ENCODE measurements at regions not wholly inside any gene's neighbourhood (a gene's known extent, or its start where the extent isn't known, plus 50 kb on each side); places are given as distances from the start of the nearest gene placed in this dataset.

DNA sequence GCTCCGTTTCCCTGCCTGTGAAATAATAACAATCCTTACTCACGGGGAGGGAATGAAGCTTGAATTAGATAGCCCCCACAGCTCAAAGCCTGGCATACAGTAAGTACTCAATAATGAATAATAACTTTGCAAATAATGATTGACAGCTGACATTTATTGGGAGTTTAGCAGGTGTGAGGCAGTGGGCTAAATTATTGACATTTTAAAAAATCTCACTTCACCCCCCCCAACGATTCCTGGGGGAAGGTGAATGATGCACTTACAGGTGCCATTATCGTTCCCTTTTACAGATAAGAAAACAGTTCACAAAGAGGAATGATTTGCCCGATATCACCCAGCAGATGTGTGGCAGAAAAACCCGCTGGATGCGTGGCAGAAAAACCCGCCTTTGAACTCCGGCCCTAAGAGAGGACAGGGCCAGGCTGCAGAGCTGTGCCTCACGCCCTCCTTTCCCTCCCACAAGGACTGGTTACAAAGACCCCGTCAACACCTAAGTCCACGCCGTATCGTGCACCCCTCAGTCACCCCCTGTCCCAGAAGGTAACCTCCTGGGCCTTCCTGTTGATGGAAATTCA lies 114.2 kb upstream of the PTPN1 start:
- no peak for DNase-seq

DNA sequence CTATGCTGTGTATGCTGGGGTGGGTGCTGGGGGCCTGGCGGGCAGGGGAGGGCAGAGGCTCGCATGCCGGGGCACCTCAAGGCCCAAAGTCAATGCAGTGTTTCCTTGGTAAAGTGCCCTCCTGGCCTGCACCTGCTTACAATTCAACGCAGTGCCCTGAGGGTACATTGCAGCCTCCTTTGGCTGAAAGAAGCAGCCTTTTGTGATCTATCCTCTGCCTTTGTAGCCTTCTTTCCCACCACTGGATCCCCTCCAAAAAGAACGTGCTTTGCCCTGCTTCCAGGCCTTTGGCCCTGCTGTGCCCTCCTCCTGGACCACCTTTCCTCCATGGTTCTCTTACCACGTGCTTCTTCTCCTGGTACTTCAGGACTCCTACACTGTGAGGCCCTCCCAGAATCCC lies 113.6 kb upstream of the PTPN1 start:
- DNase-seq = no peak

DNA sequence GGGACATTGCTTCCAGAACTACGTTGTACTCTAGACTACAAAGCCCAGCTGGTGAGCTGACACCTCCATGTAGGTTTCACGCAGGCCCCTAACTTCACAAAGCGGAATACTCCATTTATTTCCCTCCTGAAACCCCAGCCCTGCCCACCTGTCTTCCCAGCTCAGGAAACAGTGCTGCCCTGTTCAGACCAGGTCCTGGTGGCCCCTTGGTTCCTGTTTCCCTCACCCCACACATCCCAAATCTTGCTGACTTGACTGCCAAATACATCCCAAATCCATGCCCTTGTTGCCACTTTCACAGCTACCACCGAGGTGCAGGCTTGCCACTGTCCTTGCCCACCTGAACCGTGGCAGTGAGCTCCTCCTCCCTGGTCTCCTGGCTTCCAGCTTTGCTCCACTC lies 113.1 kb upstream of the PTPN1 start:
- no peak for DNase-seq

DNA sequence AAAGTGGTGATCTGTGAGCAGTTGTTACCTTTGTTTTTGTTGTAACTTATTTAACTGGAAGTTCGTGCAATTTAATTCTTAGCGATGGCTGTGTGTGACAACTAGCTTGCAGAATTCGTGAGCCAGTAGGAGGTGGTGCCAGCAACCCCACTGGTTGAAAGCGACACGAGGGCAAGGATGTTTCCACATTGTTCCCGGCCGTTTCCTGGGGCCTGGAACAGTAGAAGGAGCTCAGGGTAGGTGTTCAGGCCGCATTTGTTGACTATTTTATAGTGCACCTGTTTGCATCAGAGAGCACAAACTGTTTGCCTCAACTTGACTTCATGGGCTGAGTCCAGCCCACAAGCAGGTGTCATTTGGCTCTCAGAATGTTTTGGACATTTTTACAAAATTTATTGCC lies 112.1 kb upstream of the PTPN1 start:
- DNase-seq = no peak

DNA sequence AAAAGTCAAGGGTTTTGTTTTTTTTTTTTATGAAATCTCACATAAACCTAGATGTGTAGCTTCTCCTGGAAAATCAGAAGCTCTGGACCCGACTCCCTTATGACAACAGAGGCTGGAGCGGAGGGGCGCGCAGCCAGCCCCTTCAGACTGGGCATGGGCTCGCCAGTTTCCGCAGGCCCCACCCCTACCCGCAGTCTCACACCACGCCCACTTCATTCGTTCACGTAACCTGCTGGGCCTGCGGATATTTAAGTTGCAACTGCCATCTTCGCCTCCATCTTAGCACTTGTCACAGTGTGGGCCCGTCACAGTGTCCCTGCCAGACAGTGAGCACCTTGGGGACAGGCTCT lies 111.7 kb upstream of the PTPN1 start:
- no peak for DNase-seq

DNA sequence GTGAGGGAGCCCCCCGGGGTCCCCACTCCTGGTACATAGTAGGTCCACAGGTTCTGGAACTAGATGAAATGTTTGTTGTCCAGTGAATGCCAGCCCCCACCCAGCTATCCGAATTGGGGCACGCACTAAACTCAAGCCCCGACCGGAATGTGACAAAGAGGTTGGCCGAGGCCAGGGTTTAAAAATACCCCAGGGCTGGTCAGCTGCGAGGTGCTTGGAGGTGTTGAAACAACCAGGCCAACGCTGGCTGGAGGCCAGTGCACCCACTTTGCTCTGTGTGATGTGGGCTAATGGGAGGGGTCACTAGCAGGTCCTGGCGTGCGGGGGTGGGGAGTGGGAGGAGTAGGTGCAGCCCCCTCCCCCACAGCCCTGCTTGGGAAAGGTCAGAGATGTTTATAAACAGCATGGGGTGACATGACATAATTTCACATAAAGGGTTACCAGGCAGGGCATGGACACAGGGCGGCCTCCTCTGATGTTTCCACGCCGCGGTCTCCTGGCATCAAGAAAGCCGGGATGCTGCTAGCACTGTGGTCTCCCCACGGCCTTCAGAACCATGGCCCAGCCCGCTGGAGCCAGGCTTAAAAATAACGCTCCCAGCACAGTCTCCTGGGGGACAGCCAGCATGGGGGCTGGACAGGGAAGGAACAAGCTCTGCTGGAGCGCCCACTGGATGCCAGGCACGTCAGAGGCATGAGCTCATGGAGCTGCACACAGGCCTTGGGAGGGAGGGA lies 111.2 kb upstream of the PTPN1 start:
- no peak for DNase-seq

DNA sequence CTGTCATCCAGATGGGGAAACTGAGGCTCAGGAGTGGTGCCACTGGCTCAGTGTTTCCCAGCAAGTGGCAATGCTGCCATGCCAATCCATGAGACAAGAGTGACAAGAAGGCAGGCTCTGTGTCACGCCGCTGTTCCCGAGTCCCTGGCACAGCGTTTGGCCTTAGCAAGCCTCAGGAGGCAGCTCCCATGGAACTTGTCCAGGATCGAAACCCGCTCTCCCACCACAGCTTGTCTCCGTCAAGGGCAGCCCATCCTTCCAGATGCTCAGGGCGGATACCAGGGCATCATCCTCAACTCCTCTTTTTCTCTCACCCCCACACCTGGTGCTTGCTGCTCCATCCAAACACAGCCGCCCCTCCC lies 110.6 kb upstream of the PTPN1 start:
- DNase-seq = no peak

DNA sequence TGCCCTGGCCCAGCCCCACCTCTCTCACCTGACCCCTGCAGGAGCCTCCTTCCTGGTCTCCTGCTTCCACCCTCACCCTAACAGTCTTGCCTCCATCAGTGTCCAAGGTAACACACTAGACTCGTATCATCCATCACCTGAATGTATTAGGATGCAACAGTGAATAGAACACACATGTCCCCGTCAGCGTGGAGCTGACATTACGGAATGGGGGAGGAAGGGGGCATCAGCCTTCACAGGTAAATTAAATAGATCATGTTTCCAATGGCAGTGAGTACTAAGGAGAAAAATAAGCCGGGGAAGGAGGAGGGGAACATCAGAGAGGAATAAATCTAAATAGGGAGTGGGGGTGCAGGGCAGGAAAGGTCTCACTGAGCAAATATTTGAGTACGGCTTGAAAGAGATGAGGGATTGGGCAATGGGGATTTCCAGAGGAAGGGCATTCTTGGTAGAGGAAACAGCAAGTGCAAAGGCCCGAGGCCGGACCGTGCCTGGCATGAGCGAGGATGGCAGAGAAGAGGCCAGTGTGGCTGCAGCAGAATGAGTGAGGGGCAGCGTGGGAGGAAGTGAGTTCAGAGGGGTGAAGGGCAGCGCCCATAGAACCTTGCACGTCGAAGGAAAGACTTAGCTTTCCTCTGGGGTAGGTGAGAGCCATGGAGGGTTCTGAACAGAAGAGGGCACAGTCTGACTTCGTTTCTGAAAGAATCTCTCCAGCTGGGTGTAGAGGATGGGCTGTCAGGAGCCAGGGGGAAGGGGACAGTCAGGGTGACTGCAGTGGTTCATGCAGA lies 110.1 kb upstream of the PTPN1 start:
- DNase-seq = peak; percentile 68

DNA sequence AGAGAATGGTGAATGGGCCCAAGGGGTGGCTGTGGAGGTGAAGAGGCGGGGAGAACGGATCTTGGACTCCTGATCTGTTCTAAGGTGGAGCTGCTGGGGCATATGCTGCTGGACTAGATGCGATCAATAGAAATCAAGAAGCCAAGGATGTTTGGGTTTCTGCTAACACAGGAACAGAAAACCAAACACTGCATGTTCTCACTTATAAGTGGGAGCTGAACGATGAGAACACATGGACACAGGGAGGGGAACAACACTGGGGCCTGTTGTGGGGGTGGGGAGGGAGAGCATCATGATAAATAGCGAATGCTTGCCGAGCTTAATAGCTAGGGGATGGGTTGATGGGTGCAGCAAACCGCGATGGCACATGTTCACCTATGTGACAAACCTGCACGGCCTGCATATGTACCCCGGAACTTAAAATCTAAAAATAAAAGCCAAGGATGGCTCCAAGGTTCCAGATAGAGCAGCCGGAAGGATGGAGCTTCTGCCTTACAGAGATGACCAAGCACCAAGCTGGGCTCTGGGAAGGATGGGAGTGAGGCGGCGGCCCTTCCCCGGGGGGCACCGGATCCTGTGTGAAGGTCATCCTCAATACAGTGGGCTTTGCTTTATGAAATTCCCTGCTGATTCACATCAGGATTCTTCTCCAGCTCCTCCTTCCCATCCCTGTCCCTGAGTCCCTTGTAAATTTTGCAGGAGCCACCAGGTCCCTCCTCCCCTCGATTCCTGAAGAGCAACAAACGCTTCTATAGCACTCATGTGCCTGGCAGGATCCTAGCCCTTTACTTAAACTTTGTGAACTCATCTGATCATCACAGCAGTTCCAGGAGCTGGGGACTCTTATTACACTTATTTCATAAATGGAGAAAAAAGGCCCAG lies 109.2 kb upstream of the PTPN1 start:
- no peak for DNase-seq

DNA sequence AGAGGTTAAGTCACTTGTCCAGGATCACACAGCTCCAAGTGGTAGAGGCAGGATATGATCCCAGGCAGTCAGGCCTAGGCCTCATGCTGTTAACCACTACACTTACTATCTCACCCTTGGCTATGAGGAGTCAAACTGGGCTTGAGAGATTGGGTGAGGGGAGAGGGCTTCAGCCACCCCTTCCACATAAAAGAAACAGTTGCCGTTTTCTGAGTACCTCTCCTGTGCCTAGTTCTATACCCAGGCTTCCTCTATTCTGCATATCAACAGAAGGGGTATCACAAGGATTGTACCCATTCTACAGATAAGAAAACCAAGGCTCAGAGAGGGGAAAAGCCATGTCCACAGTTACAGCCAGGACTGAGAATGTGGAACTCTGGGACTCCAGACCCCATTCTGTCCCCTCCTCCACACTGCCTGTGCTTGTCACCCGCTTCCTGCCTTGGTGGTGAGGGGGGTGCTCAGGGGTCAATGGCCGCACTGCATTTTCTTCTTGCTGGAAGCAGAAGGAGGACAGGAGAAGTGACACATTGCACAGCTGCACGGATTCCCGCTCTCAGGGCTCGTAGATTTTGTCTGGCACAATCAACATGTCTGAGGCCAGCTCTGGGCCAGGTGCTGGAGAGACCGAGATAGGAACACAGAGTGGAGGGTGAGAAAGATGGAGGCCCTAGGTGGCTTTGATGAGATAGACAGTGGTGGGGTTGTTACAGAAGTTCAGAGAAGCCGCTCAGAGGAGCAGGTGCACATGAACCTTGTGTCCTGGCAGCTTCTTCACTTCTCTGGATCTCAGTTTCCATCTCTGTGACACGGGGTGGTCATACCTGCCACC lies 108.4 kb upstream of the PTPN1 start:
- no peak for DNase-seq

DNA sequence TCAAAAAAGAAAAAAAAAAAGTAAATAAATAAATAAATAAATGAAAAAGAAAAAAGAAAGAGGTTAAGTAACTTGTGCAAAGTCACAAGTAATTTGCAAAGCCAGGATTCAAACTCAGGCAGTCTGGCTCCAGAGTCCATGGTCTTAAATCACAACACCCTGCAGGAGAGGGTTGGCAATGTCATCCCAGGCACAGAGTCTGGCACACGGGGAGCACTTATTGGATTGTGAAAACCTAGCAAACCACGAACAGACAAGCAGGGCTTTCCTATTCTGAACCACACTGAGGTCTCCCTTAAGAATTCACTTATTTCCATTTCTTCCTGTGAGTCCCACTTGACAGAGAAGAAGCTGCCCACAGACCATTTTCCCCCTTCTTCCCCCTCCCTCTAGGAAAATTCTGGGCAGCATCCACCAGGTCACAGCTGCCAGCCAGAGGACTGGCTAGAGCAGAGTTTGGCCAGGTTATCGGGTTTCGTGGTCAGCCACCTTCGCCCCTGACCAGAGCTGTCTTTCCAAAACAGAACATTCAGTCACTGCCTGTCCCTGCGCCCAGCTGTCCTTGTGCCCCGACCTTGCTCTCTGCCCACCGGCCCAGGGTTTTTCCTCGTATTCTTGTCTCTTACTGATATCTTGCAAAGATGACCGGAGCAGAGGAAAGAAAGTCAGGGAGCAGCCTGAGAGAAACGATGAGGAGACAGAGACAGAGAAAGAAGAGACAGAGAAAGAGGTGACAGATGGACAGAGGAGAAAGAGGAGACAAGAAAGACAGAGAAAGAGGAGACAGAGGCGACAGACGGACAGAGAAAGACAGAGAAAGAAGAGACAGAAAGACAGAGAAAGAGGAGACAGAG lies 106.4 kb upstream of the PTPN1 start:
- DNase-seq = no peak

DNA sequence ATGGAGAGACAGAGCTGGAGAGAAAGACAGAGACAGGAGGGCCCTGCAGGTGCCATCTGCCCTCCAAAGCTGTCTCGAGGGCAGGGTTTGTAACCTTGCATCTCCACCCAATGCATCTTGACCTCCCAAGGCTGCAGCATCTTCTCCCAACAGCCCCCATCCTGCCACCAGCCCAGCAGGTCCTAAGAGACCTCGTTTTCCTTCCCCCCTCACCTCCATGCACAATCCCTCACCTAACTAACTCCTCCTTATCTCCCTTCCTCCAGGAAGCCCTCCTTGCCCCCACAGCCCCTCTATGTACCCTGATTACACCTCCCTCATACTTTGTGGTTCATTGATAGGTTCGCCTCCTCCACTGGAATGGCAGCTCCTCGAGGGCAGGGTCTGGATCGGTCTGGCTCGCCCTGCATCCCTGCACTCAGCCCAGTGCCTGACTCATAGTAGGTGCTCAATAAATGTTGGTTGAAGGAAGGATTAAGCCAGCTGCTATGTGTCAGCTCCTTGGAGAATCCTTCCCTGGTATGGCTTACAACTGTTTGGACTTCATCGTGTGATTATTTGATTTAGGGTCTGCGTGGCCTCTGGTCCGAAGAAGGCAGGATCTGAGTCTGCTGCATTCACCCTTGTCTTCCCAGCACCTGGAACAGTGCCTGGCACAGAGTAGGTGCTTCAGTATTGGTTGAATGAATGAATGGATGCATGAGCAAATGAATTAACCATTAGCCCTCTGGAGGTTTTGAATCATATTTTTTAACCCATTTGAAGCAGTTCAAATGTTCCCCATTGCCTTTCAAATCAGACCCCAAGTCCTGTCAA lies 105.6 kb upstream of the PTPN1 start:
- no peak for DNase-seq

DNA sequence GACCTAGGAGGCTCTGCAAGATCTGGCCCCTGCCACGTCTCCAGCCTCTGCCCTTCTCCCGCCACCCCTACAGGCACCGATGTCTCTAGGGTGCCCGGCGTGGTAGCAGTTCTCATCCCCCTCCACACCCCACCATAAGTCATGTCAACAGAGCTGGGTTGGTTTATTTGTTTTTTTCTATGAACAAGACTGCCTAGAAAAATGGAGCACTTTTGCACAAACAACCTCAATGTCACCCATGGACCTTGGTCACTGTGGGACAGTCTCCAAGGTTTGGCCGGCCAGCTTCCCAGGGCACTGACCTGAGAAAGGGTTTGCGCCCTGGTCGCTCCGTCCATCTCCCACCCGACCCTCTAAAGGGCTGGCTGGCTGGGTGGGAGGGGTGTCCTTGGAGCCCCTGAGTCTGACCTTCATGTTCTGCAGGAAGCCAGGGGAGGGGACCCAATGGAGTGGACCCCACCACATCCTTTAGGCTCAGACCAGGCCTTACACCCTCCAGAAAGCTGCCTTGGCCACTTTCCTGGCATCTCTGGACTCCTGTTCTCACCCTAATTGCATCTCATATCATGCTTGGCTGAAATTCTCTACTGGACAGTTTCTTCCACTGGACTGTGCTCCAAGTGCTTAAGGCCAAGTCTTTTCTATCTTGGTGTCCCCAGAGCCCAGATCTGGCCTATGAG lies 104.8 kb upstream of the PTPN1 start:
- DNase-seq = no peak

DNA sequence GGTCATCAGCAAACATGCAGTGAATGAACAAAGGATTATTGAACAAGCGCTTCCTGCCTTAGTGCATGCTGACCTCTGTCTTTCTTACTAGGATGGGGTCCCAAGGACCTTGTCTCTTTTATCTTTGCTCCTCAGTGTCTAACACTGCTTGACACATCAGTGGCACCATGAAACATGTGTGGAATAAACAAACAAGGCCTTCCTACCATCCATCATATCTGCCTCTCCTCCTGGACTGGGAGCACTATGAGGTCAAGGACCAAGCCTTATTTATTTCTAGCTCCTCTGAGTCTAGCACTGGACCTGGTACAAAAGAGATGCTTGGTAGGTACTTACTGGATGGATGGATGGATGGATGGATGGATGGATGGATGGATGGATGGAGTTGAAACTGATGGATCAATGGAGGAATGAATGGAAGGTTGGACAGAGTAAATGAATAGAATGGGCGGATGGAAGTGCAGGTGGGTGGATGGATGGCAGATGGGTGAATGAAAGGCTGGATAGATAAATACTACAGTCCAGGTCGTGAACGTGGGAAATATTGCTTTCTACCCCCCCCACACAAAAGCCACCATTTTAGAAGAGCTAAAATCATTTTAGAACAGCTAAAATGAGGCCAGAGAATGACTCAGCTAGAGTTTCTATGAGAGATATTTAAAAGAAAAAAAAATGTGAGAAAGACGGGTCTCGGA lies 104.1 kb upstream of the PTPN1 start:
- DNase-seq = no peak

DNA sequence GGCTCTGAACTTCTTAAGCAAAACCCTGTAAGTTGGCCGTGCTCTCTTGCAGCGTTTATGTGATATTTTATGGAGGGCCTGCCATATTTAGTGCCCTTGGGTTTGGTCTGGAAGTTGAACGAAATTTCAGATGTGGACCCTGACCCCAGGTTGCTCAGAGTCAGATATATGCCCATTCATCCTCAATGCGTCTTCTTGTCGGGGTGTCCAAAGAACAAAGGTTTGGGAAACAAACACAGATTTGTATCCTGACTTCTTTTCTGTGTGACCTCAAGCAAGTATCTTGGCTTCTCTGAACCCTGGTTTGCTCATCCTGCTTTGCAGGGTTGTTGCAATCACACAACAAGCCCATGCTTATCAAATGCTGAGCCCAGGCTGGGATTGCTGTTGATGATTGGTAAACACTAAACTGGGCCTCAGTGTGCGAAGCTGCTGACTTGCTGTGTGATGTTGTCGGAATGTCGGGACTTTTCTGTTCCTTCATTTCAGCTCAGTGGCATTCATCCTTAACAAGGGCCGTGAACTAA lies 103.5 kb upstream of the PTPN1 start:
- DNase-seq = no peak

DNA sequence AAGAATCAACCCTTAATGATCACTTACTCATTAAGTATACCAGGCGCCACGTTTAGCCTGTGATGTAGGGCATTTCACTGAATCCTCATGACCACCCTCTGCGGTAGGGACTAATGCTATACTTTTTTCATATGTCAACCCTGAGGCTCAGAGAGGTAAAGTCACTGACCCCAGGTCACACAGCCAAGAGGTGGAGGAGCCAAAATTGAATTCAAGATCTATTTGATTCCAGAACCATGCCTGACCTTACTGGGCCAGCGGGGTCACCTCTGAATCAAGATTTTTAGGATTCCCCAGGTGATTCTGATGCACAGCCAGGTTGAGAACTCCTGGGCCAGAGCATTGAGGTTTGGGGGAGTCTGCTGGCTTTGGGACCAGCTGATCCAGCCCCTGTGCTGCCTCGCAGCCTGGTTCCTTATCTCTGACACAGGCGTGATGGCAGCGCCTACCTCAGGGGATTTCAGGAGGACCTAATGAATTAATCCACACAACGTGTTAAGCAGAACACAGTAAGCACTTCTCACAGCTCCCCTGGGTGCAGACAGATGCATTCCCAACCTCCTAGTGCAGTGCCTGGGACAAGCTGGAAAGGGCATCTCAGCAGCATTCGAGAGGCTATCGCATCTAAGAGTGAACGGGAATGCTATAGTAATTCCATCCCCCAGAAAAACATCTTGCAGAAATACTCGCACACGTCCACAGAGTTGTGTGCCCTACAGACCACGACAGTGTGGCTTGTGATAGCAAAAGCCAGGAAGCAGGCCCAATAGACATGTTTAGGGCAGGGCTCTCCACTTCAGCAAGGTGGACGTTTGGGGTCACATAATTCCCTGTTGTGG lies 101.4 kb upstream of the PTPN1 start:
- DNase-seq = no peak

DNA sequence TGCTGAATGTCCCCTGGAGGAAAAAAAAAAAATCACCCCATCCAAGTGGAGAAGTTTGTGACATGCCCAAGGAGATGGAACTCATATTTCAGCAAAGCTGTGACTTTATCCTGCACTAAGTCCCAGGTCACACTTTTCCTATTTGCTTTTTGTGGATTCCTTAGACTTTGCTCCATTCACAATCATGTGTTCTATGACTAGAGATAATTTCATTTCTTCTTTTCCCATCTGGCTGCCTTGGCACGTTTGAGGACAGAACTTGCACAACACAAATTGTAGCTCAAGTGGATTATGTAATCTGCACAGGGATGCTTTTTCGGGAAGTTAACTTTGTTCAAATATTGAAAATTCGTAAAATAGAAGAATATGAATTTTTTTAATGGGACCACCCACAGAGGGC lies 100.7 kb upstream of the PTPN1 start:
- DNase-seq = no peak

DNA sequence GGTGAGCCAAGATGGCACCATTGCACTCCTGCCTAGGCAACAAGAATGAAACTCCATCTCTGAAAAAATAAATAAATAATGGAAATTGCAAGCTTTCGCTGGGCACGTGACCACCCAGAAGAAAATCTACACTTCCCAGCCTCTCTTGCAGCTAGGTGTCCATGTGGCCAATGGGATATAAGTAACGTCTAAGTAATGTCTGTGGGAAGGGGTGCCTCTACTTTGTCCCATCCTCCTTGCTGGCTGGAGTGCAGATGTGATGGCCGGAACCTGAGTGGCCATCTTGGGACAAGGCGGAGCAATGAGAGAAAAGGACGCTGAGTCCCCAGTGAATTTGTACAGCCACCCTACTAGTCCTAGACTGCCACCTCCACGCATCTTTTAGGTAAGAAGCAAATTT lies 99.8 kb upstream of the PTPN1 start:
- DNase-seq = no peak
